ENCODE measurements at regions not wholly inside any gene's neighbourhood (a gene's known extent, or its start where the extent isn't known, plus 50 kb on each side); places are given as distances from the start of the nearest gene placed in this dataset.

DNA sequence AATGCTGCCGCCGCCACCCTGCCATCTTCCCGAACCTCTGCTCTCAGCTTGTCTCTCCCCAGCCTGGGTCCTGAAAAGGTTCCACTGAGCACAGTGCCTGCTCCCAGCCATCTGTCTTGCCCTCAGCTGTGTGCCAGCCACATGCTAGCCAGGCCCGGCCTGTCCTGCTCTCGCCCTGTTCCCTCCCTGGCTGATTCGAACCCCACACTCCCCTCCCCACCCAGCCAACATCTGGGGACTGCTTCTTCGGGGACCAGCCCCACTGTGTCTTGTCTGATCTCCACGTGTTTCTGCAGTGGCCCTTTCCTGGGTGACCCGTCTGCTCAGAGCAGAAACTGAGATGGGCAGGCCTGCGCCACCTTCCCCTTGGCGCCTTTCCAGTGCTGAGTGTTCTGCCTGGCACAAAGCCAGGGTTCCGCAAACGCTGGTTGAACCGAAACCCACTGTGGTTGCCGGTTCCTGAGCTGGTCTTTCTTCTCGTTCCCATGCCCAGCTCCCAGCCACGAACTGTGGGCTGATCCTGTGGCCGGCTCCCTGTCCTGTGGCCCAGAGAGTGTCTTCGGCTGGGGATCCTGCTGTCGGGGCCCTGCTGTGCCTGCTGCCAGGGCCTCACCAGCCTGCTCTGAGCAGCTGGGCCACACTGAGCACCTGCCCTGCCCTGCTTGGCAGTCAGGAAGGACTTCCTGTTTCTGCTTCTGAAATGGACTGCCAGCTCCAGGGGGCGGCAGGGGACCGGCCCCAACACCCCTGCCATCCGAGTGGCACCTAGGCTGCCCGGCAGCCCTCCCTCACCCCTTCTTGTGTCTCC lies 62.7 kb upstream of the KLF13 start:
- DNase-seq (ENCODE audit: low spot score), result peak; percentile 81

DNA sequence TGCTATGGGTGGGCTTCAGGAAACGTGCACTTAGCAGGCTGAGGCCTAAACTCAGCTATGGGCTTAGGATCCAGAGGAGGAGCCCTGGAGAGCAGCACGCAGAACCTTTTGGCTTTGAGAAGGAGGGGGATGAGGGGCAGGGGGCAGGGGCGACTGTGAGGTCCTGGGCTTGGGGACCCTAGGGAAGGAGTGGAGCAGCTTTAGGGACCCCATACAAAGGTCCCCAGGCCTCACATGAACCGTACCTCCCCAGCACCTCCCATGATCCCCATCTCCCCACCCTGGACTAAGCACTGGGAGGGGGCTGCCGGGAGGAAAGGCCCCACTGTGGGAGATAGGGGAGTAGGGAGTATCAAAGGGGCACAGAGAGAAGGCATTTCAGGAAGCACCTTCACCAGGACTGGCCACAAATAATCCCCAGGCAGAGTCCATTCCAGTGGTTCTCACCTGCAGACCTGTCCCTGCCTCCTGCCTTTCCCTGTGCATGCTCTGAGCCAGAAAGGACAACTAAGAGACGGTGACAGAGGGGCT lies 62.0 kb upstream of the KLF13 start:
- DNase-seq (ENCODE audit: low spot score), result no peak

DNA sequence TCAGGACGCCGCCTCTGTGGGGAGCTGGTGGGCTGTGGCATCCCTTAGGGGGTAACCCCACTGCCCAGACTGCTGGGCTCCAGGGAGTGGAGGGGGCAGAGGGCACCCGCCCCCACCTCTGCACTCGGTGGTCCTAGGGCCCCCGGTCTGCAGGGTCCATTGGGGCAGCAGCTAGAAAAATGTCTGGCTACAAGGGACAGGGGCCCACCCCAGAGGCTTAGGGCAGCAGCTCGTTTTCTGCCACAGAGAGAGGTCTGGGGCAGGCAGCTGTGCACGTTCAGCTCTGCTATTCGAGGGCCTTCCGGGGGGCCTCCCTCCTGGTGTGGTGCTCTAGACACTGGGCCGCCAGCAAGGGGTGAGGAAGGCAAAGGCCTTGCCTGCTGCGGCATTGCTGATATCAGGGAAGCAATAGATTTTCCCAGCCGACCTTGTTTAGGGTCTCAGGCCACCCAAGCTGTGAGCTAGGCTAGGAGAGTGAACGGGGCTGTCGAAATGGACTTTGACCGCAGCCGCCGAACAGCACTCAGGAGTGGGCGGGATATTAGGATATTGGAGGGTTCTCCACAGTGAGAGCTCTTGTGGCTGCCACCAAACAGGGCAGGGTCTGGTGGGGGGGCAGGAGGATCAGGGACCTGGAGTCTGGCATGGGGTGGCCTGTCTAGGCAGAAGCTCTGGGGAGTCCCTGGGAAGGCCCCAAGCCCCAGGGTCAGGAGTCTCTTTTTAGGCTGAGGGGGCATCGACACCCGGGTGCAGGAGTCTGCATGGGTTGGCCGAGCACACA lies 61.4 kb upstream of the KLF13 start:
- DNase-seq (ENCODE audit: low spot score), result no peak

DNA sequence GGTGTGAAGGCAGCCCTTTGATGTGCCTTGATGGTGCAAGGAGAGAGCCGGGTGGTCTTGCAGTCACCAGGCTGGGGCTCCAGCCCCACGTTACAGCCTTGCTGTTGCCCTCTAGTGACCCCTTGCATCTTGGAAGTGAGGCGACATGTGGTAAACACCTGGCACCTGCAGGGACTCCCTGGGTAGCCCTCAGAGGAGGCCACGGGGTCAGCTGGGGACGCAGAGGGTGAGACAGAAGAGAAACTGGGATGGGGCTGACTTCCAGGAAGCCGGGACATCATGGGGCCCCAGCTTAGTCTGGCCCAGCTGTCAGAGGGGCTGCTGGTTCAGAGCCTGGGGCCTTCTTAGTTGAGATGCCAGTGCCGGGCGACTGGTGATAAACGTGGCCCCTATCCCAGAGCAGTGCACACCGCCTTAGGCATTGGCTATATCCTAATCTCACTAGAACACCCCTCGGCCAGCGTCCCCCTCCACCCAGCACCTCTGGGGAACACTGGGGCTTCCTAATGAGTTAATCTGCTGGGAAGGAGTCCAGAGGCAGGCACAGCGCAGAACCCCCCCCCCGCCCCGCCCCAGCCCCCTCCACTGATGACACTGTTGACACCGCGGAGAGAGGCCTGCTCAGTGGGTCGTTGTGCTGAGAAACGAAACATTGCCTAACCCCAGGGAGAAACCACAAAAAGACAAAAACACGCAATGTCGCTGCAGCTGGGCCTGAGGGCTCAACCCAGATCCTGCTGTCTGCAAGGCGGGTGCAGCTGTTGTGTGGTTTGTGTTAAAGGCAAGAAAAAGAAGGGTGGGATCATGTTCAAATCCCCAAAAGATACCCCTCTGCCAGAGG lies 60.5 kb upstream of the KLF13 start:
- DNase-seq (ENCODE audit: low spot score), result peak; percentile 78

DNA sequence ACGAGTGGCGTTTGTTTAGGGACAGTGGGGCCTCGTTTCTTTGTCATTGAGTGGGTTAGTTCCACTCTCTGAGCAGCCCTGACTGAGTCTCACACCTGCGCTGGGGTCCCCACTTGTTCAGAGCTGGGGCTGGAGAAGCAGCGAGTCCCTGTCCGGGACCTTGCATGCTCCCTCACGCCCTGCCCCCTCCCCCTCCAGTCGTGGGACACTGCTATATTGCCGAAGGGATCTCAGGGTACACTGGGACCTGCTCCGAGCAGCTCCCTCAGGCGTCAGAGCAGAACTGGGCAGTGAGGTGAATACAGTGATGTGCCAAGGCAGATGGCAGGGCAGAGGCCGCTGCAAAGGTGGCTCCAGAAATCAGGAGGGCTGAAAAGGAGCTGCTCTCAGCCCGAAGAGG lies 59.9 kb upstream of the KLF13 start:
- DNase-seq (ENCODE audit: low spot score), result no peak

DNA sequence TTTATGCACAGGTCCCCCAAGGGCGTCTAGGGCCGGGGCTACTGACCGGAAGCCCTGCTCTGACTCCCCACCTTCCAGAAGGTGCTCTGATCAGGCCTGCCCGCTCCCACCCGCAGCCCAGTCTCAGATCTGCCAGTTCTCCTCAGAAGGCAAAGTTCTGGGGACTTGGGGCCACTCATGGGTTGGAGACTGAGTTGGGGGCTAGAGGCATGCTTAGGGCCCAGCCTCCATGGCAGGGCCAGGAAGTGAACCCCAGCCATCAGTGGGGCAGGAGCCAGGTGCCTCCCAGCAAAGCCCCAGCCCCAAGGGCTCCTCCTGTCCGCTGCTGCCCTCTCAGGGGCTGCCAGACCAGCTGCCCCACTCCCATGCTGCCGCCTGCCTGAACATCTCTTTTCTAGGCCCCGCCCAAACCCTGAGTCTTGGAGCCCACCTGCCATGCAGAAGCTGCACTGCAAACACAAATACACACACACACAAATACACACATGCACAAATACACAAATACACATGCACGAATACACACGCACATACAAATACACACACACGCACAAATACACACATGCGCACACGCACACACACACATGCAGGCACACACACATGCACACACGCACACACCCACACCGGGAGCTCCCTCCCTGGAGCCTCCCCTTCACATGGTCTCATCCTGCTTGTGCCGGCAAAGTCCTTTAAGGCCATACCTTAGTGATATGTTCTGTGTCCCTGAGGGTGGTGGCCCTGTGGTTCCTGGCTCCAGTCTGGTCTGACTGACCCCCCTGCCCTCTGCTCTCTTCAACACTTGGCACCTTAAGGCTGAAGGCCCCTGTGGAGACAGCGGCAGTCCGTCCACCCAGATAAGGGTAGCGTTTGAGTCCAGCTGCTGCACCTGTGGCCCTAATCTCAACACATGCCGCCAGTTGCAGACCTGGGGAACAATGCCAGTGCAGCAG lies 59.2 kb upstream of the KLF13 start:
- no peak for DNase-seq (ENCODE audit: low spot score)

DNA sequence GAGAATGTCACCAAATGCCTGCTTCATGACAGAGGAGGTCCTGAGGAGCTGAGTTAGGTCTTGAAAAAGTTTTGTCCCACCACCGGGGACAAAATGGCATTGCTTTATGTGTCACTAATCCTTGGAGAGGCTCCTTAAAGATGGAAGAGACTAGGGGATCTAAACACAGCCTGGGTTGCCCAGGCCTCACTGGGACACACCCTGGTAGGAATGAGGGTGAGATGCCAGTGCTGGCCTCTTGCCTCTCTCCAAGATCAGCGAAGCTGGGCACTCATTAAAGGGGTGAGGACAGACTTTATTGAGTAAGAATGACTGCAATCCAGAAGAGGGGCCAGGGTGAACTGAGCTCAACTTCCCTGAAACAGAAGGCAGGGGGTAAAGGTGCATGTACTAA lies 58.5 kb upstream of the KLF13 start:
- DNase-seq (ENCODE audit: low spot score), result no peak

DNA sequence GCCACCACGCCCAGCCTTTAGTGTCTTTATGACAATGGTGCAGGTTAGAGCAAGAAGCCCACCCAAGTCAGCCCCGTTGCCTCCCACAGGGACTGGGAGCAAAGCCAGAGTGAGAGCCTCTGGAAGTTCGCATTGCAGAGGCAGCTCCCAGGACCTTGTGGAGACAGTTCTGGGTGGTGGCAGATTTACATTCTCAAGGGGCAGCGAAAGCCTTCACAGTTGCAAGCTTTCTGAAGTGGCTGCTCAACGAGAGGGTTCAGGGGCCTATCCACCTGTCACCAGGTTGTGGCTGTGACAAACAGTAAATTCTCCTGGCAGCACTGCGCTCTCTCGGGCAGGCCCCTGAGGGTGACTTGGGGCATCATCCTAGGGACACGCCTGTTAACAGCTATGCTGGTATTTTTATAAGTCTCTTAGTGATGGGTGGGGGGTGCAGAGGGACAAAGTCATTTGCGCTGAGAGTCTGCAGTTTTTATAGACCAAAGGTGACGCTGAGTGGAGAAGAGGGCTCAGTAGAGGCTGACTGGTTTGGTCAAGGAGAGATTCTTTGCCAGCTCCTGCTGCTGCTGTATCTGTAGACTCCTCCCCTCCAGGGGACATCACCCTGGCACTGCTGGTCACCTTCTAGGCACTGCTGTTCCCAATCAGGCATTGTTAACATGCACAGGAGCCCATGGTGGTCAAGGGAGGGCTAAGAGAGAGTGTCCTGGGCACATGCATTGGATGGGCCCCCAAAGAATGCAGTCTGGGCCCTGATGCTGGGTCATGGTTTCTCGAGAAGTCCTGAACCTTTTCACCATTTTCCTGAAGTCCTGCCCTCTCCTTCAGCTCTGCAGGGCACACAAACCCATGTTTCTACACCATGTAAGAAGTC lies 57.5 kb upstream of the KLF13 start:
- DNase-seq (ENCODE audit: low spot score), result no peak

DNA sequence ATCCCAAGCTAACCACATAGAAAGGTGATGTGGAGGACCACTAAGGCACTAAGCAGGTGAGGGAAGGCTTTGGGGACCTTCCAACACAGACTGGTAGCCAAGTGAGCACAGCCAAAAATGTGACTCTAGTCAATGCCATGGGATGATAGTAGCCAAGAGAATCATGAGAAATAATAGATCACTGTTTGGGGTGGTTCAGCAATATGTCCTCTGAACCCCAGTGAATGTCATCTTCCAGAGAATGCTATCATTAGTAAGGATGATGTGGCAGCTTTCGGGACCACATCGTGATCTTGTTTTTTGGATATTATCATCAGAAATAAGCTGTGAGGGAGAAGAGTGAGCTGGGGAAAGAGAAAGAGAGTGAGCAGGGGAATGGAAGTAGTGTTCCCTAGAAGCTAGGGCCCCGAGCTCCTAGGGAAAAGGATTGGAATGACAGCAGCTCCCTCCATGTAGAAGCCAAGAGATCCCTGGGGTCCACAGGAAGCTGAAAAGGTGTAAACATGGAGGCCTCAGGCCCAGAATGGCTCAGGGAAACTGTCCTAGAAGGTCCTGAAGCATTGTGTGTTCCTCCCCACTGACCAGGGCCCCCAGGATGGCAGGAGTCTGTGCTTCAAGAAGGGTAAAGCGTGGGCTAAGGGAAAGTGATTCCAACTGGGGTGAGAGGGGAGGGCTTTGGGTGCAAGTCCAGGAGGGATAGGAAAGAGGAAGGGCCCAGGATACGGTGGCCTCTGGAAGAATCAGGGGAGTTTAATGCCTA lies 56.6 kb upstream of the KLF13 start:
- no peak for DNase-seq (ENCODE audit: low spot score)

DNA sequence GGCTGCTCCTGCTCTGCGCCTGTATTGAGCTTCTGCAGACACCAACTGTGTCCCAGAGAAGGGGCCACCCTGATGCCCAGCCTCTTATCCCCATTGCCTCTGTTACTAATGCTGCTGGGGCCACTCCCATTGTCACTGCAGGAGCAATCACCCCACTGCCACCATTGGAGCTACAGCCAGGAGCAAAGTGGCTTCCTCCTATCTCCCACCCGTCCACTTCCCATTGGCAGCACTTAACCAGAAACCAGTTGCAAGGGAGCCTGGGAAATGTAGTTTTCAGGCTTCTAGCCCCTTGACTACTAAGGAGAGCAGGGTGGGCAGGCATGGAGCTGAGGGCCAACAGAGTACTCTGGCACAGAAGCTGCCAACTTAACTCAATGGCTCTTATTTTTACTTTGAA lies 55.9 kb upstream of the KLF13 start:
- DNase-seq (ENCODE audit: low spot score), result no peak

DNA sequence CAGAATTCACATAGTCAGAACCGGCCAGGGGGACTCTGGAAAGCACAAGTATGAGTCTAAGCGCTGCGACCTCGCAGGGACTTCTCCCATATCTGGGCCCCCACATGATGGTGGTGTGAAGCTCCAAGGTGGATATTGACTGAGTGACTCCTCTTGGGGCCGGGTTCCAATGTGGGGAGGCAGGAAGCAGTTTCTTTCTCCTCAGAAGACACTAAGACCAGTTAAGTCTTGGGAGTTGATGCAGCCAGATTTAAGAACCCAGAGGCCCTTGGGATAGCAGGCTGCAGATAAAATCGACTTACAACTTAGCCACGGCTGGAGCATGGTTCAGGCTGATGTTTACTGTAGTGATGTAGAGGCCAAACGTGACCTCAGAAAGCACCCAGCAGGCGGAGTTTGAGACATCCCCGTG lies 55.4 kb upstream of the KLF13 start:
- no peak for DNase-seq (ENCODE audit: low spot score)

DNA sequence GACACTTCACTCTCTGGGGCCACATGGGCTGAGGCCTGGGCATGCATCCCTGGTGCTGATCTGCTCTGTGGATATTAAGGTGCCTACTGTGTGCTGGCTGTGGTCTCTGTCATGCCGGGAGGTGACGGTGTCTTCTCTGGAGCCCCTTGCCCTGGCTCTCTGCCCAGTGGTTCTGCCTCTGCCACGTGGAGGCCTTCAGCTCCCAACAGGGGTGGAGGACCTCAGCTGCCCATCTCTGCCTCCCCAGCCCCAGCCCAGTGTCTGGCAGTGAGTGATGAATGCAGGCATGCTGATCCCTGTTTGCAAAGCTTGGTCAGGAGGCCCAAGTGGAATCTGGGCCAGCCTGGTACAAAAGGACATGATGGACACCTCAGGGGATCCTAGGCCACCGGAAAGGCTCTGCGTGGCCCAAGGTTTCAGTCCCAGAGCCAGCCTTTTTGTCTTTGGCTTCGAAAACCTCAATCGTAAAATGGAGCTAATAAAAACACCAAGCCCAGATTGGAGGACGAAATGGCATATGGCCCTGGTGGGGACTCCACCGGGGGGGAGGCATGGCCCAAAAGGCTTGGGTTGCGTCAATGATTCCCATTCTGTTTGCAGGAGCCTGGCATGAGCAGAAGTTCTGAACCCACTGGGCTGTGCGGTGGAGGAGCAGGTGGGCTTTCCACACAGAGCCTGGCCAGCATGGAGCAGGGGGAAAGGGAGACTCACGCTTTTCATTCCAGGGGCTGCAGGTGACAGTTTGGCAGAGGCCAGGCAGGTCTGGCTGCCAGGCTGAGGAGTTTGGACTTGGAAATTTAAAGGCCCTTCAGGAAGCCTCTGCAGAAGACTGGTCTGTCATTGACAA lies 54.7 kb upstream of the KLF13 start:
- no peak for DNase-seq (ENCODE audit: low spot score)

DNA sequence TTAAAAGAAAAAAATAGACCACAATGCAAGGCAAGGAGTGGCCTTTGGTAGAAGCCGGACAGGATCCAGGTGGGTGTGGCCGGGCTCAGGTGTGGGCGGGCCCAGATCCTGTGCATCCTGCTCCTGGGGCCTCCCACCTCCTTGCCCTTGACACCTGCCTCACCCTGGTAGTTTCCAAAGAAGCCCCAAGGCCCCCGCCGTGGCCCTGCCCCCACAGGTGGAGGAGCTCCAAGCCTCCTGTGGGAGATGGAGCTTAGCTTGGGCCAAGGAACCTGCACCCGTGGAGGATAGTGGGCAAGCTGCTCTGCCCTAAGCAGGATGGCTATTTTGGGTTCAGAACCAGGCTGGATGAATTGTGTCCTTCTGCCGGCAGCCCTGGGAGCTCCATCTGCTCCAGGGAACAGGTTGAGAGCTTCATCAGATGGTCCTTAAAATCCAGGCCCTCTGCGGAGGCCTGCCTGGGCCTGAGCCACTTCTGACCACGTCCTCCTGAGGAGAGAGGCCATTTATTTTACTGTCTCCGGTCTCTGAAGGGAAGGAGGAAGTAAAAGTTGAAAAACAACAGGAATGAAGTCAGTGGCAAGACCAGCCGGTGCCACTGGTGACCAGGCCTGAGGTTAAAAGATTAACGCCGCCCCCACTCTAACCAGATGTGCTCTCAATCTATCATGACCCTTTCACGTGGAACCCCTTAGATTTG lies 53.9 kb upstream of the KLF13 start:
- DNase-seq (ENCODE audit: low spot score), result no peak

DNA sequence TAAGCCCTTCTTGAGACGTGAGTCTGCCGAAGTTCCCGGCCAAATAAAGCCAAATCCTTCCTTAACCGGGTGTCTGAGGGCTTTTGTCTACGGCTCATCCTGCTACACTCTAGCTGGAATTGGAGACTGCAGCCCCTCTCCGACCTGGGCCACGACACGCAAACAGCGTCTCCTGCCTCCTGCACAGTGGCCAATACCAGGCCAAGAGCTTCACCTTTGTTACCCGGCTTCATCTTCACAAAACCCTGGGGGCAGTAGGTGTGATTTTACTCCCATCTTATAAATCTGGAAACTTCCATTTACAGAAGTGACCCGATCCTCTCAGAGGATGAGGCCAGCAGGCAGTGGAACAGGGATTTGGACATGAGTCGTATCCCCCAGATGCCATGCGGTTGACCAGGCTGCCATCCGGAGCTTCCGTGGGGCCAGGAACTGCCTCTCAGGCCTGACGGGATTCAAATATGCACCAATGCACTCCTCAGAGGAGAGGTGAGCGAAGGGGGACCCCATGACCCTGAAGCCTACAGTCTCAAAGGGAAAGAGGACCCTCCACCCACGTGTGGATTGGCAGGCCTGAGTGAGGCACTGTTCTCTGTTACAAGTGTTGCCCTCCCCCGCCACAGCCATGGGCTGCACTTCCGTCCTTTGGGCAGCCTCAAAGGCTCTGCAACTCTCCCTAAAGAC lies 53.2 kb upstream of the KLF13 start:
- no peak for DNase-seq (ENCODE audit: low spot score)

DNA sequence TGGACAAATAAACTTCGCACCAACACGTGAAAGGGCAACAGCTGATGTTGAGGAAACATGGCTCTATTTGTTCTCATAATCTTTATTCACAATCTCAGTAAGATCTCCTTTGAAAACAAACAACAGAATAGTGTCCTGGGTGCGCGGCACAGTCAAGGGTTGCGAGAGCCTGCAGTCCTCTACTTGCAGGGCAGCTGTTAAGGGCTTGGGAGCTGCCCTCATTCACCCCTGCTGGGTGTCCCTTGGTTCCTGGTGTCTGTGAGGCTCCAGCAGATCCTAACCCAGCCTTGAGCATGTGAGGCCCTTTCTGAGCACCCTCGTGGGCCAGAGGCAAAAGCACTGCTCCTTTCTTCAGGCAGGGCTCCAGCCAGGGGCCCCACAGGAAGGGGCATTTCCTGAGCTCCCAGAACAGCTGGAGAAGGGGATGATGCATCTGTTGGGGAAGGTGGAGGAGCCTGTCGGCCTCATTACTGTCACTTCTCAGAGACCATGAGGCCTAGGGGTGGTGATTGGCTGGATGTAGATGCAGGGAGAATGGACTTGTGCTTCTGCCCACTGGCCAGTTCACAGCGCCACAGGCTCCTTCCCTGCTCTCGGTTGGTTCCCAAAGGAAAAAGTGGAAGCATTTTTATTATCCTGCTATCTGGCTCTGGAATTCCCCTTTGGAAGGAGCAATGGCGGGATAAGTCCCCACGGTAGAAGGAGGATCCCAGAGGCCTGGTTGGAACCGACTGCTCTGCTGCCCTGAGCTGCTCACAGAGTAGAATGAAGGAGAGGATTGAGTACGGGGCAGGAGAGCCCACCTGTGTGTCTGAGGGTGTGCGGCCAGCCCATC lies 51.9 kb upstream of the KLF13 start:
- no peak for DNase-seq (ENCODE audit: low spot score)

All from CD4-positive, alpha-beta T cell treated with Interleukin-2 at 100 ng/mL for 4 hours (primary cell).